NCI-H187 (cell line): ENCODE measurements at regions not wholly inside any gene's neighbourhood (a gene's known extent, or its start where the extent isn't known, plus 50 kb on each side); places are given as distances from the start of the nearest gene placed in this dataset.
"Not testable (repeated sequence)": the region's sequence is repeated elsewhere in the genome, so short reads cannot be mapped to it uniquely, and the experiment has no call there.

Source experiments
- DNase-seq, 2 experiments: peaks; one replicate each; lab custom pipeline; 2025; lab: John Stamatoyannopoulos, UW

- DNase-seq = no peak
Observed at GRCh38 chr14:66273261-66273832, 212.8 kb upstream of the CCDC196 start.

GRCh38 chr14:66278418-66278817 is 207.8 kb upstream of the CCDC196 start:
- not testable (repeated sequence) for DNase-seq

- DNase-seq = no peak
Observed at GRCh38 chr14:66281036-66281776, 205.0 kb upstream of the CCDC196 start.

- no peak for DNase-seq
Observed at GRCh38 chr14:66284346-66284745, 201.8 kb upstream of the CCDC196 start.

- no peak for DNase-seq
Observed at GRCh38 chr14:66288511-66288910, 197.7 kb upstream of the CCDC196 start.

GRCh38 chr14:66291756-66292155 is 194.4 kb upstream of the CCDC196 start:
- DNase-seq = no peak

- no peak for DNase-seq
Observed at GRCh38 chr14:66293533-66294105, 192.6 kb upstream of the CCDC196 start.

- no peak for DNase-seq
Observed at GRCh38 chr14:66295386-66295785, 190.8 kb upstream of the CCDC196 start.

- no peak for DNase-seq
Observed at GRCh38 chr14:66300886-66301285, 185.3 kb upstream of the CCDC196 start.

- no peak for DNase-seq
Observed at GRCh38 chr14:66306101-66306500, 180.1 kb upstream of the CCDC196 start.

GRCh38 chr14:66311058-66311457 is 175.1 kb upstream of the CCDC196 start:
- DNase-seq = no peak

- no peak for DNase-seq
Observed at GRCh38 chr14:66311990-66312389, 174.2 kb upstream of the CCDC196 start.

- DNase-seq = no peak
Observed at GRCh38 chr14:66312451-66312850, 173.7 kb upstream of the CCDC196 start.

- DNase-seq = no peak
Observed at GRCh38 chr14:66315098-66315497, 171.1 kb upstream of the CCDC196 start.

GRCh38 chr14:66315548-66315947 is 170.6 kb upstream of the CCDC196 start:
- peak; percentile 47 to 63 for DNase-seq

GRCh38 chr14:66322564-66322963 is 163.6 kb upstream of the CCDC196 start:
- DNase-seq = no peak

- no peak for DNase-seq
Observed at GRCh38 chr14:66330228-66330627, 155.9 kb upstream of the CCDC196 start.

- DNase-seq = no peak
Observed at GRCh38 chr14:66330916-66331315, 155.3 kb upstream of the CCDC196 start.

GRCh38 chr14:66333293-66333692 is 152.9 kb upstream of the CCDC196 start:
- not testable (repeated sequence) for DNase-seq

GRCh38 chr14:66341239-66341638 is 144.9 kb upstream of the CCDC196 start:
- DNase-seq = no peak

GRCh38 chr14:66345986-66346385 is 140.2 kb upstream of the CCDC196 start:
- DNase-seq = no peak

- DNase-seq = no peak
Observed at GRCh38 chr14:66351310-66351709, 134.9 kb upstream of the CCDC196 start.

- DNase-seq = peak; percentile 69 to 85
Observed at GRCh38 chr14:66359500-66359899, 126.7 kb upstream of the CCDC196 start.
